Amniotic stem cell (primary cell): ENCODE measurements at regions not wholly inside any gene's neighbourhood (a gene's known extent, or its start where the extent isn't known, plus 50 kb on each side); places are given as distances from the start of the nearest gene placed in this dataset.
A peak's percentile ranks its signal among the peaks of the same experiment; 100 is the strongest.

Source experiments
- DNase-seq: peaks from one replicate; lab custom pipeline; 2025; lab: John Stamatoyannopoulos, UW

GRCh38 chr6:50102676-50103075 is 52.9 kb upstream of the DEFB112 start:
- no peak for DNase-seq

GRCh38 chr6:50110587-50110986 is 60.9 kb upstream of the DEFB112 start:
- no peak for DNase-seq

DNA sequence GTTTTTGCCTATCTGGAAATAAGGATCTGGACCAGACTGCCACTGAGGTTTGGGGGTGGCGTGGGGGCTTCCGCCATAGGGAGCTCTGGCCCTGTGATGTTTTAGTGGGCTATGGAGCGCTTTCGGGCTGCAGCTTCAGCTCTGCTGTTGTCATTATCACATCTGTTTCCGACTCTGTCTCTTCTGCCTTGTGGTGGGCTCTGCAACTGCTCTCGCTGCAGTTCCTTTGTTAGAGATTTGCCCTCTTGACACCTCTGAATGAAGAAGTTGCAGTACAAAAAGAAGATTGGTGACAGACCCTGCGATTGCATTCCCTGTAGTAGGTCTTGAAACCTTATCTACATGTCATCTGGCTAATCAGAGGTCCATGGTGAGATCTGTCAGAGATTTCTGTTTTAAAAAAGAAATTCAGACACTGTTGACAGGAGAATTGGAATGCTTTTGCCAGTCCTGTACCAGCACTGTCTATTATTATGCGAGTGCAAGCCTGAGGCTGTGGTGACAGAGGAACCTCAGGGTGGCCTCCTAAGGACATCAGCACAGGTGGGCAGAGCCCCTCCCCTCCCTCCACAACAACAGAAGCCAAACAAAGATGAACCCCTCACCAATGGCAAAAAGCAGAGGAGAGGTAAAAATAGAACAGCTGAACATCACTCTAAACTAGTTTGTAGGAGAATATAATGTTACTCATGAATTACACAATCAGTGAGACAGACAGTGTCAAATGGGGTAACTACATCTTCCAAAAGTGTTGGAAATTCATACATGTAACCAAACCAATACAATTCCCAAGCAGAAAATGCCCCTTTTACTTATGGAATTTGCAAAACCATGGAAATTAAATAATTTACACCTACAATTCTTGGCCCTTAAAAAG is 63.5 kb upstream of the DEFB112 start:
- no peak for DNase-seq

DNA sequence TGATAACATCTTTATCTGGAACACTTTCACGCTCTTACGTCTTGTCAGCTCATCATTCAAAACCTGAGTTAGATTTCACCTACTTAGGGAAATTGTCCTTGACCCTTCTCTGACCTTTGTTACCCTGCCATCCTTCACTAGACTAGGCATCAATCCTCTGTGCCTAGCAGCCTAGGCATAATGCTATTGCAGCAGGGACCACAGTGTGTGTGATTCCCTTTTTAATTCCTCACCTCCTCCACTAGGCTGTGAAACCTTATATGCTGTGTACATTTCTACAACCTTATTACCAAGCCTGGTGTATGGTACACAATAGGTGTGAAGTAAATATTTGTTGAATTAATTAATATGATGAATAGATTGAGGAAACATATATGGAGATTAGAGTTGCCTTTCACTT is 66.7 kb upstream of the DEFB112 start:
- no peak for DNase-seq

GRCh38 chr6:50116797-50117542 is 67.2 kb upstream of the DEFB112 start:
- DNase-seq, result no peak

- DNase-seq, result no peak
These were observed 70.6 kb upstream of the DEFB112 start for GRCh38 chr6:50120300-50120699.

DNA sequence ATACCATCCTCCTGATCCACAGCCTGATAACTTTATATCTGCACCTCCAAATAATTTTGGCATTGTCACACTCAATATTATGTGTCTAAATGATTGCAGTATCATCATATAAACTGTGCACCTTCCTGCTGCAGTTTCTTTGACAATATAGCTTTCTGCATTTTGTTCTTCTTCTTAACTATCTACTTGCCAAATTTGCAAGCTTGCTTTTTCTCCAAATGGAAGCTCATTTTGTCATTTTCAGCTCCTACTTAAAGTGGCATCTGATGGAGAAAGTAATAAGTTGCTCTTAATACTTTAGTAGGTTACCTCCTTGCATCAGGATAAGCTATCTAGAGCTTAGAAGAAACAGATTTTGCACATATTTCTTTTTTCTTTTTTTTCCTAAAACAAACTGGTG is 74.0 kb upstream of the DEFB112 start:
- no peak for DNase-seq

DNA sequence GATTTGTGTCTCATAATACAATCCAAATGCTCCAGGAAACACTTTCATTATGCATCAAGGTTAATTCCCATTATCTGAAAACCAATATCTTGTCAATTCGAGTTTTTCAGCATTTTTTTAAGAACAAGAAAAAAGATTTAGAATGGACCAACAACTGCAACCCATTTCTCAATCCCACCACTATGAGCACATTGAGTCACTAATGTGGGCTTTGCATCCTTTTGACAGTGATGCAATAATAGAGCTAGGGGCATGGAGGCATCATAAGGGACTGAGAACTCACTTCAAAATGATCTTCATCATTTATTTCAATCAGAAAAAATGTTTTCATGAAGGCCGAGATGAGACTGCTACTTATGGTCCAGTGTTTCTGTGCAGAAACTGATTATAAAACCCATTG is 74.8 kb upstream of the DEFB112 start:
- DNase-seq, result no peak

GRCh38 chr6:50128420-50129005 is 78.8 kb upstream of the DEFB112 start:
- DNase-seq, result peak; percentile 6

- DNase-seq, result no peak
These were observed 86.2 kb upstream of the DEFB112 start for GRCh38 chr6:50135968-50136367.

DNA sequence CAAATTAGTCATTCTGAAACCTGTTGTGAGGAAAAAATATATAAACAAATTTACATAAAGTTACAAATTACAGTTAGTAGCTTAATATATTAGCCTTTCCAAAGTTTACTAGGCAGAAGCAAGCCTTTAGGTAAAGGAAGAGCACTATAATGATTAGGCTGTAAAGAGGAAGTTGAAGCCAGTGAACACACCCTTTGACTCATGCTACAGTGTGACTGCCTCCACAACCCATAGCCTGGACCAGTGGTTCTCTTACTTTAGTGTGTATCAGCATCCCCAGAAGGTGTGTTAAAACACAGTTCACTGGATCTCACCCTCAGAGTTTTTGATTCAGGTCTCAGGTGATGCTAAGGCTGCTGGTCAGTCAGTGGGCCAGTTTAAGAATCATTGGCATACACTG is 91.4 kb upstream of the DEFB112 start:
- no peak for DNase-seq

- no peak for DNase-seq
These were observed 93.4 kb upstream of the DEFB112 start for GRCh38 chr6:50143011-50143719.

DNA sequence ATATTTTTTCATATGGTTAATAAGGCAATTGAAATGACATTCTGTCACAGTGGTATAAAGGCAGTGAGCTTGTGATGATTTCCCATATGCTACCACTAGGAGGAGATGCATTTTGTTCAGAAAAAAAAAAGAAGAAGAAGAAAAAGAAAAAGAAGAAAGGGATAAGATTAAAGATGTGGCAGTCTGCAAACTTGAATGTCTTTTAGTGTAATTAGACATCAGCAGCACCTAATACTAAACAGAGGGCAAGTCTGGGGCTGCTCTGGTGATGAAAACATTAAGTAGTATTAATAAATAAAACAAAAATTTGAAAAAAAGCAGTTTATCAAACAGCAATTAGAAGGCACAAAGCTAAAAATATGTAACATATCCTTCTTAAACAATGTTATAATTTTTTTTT is 95.4 kb upstream of the DEFB112 start:
- DNase-seq, result no peak

GRCh38 chr6:50147371-50147770 is 97.6 kb upstream of the DEFB112 start:
- no peak for DNase-seq

GRCh38 chr6:50180646-50181045 is 130.9 kb upstream of the DEFB112 start:
- no peak for DNase-seq

GRCh38 chr6:50185006-50185405 is 135.3 kb upstream of the DEFB112 start:
- DNase-seq, result no peak

DNA sequence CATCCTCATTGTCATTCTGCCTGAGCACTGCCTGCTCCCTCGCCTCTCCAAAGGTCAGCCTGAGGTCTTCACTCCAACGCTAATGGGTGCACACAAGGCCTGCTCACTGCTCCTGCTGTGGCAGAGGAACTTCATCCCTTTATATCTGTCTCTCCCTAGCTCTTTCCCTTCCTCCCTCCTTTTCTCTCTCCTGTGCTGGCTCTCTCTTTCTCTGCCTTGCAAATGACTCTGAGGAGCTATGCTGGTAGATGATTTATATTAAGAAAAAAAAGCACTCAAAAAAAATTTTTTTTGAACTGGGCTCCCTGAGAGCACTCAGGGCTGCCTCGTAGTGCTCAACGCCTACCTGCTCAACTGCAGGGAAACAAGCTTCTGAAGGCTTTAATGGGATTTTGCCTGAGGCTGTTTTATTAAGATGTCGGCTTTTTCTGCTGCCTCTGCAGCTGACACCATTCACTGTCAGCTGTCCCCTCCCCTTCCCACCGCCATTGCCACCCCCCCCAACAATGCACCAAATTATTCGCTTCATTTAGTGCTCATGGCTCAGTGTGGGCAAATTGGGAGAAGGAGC is 137.7 kb upstream of the DEFB112 start:
- DNase-seq, result no peak

GRCh38 chr6:50198245-50198644 is 148.5 kb upstream of the DEFB112 start:
- DNase-seq, result no peak

- no peak for DNase-seq
These were observed 153.0 kb upstream of the DEFB112 start for GRCh38 chr6:50202766-50203165.

DNA sequence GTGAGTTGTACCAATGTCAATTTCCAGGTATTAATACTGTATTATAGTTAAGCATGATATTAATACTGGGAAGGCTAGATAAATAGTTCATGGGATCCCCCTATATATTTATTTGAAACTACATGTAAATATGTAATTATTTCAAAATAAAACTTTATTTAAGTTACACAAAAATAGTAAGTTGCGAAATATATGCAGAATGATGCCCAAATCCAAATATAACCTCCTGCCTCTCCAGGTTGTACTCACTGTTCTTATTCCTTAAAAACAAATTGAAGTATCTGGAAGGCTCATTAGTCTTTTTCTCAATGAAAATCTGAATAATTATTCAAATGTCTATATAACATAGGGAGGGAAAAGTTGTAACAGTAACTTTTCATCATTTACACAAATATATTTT is 161.9 kb upstream of the DEFB112 start:
- no peak for DNase-seq

DNA sequence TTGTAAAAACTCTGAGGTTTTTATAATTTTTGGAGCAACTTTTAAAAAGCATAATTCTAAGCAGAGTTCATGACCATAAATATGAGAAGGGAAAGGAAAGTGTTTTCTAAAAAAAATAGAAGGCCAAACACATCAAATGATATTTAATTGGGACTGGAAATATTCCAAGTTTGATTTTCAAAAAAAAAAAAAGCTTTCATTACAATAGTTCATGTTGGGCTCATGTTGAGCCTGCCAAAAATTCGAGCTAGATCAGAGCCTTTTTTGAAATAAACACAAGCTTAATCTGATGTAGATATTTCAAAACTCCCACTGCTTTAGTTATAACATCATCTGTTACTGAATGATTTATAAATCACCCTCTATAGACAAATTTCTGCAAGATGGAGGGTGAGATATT is 163.4 kb upstream of the DEFB112 start:
- no peak for DNase-seq

DNA sequence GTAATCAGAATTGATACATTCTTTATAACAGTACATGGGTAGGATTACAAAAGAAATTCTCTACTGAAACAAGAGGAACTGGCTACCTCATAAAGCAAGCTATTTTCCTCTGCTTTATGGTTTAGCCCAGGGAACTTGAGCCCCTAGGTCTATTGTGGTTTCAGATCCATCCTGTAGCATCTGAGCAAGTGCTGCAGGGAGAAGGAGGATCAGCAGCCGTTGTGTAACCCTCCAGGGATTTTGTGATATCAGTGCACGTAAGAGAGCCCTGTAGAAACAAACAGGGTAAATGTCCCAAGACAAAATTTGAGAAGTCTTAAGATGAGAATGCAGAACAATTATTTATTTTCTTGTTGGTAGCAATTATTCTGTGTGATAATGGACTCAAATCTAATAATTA is 165.2 kb upstream of the DEFB112 start:
- no peak for DNase-seq
